Nephron (organoid): ENCODE measurements at regions not wholly inside any gene's neighbourhood (a gene's known extent, or its start where the extent isn't known, plus 50 kb on each side); places are given as distances from the start of the nearest gene placed in this dataset.

Source experiments
- H3K27ac Mint-ChIP-seq, 3 experiments: 2 replicates each; pipeline ENCODE4 v1.8.0; 2020; ENCODE audit warnings: mixed read lengths in 3 of 3, mild to moderate bottlenecking in 2 of 3, moderate library complexity in 1 of 3
- H3K27me3 Mint-ChIP-seq: 2 replicates; pipeline ENCODE4 v1.8.0; 2021; ENCODE audit warnings: low read depth, mild to moderate bottlenecking, moderate library complexity, mixed read lengths
- H3K36me3 Mint-ChIP-seq: 2 replicates; pipeline ENCODE4 v1.8.0; 2020; ENCODE audit warnings: low read depth, mixed read lengths
- H3K4me1 Mint-ChIP-seq: 2 replicates; pipeline ENCODE4 v1.8.0; 2020; ENCODE audit warnings: mixed read lengths
- H3K4me3 Mint-ChIP-seq, 3 experiments: 2 replicates each; pipeline ENCODE4 v1.8.0; 2020; ENCODE audit warnings: mild to moderate bottlenecking in 3 of 3, mixed read lengths in 3 of 3, moderate library complexity in 2 of 3
- H3K9me3 Mint-ChIP-seq: 2 replicates; pipeline ENCODE4 v1.8.0; 2020; ENCODE audit warnings: mixed read lengths
- CTCF ChIP-seq, 3 experiments: fragments of 200-600 bp; sonication (generic); IDR thresholded peaks; one replicate each; pipeline ENCODE4 v1.5.0; 2021; ENCODE audit warnings: antibody characterized with exemption in 3 of 3; ENCODE audit not compliant: unreplicated experiment in 3 of 3

GRCh38 chr7:80060218-80060806, 74.3 kb upstream of the GNAI1 start:
- Mint-ChIP-seq H3K36me3 (no peaks in the 10 kb centered on the region), H3K9me3 (peaks cover 5% of the 10 kb centered on the region), H3K27ac (no peak overlapping the region), H3K27me3 (no peaks in the 10 kb centered on the region), H3K4me3 (no peak overlapping the region), H3K4me1 (peaks cover 4% of the 10 kb centered on the region)
- peak; percentile 47 to 73 (median 53) for TF ChIP-seq CTCF (IDR thresholded peaks at IDR 0.05; ENCODE audit: unreplicated experiment in 3 of 3)

- Mint-ChIP-seq H3K27me3 (no peaks in the 10 kb centered on the region), H3K9me3 (peaks cover 4% of the 10 kb centered on the region), H3K27ac (no peak overlapping the region), H3K4me1 (no peaks in the 10 kb centered on the region), H3K4me3 (no peak overlapping the region), H3K36me3 (no peaks in the 10 kb centered on the region)
- no peak for TF ChIP-seq CTCF (IDR thresholded peaks at IDR 0.05; ENCODE audit: unreplicated experiment in 3 of 3)
Observed at GRCh38 chr7:80057488-80057887, 77.1 kb upstream of the GNAI1 start.

GRCh38 chr7:80054356-80054755, 80.3 kb upstream of the GNAI1 start:
- Mint-ChIP-seq H3K9me3 (no peaks in the 10 kb centered on the region), H3K4me1 (no peaks in the 10 kb centered on the region), H3K27ac (no peak overlapping the region), H3K4me3 (no peak overlapping the region), H3K27me3 (no peaks in the 10 kb centered on the region), H3K36me3 (no peaks in the 10 kb centered on the region)
- no peak for TF ChIP-seq CTCF (IDR thresholded peaks at IDR 0.05; ENCODE audit: unreplicated experiment in 3 of 3)

DNA sequence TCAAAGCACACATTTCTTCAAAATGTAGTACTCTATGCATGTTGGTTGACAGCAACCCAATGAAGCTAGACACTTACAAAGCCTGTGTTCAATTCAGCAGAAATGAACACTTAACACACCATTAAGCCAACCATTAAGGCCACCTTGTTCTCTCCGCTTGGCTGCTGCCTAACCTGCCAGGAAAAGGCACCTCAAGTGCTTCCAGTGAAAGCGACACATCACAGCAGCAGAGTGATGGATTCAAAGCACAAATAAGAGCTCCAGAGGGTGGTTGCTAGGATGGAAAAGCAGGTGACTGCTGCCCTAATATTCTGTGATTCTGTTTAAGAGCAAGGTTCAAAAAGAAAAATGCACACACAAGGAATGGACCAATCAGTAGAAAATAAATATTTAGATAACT, 81.5 kb upstream of the GNAI1 start:
- TF ChIP-seq CTCF (IDR thresholded peaks at IDR 0.05; ENCODE audit: unreplicated experiment in 3 of 3): no peak
- no peaks in the 10 kb centered on the region for H3K36me3 Mint-ChIP-seq
- no peaks in the 10 kb centered on the region for H3K4me1 Mint-ChIP-seq
- H3K4me3 Mint-ChIP-seq: no peak overlapping the region
- peak overlapping the region in 1 of 3 experiments; percentile 14 for H3K27ac Mint-ChIP-seq
- no peaks in the 10 kb centered on the region for H3K27me3 Mint-ChIP-seq
- no peaks in the 10 kb centered on the region for H3K9me3 Mint-ChIP-seq

GRCh38 chr7:80047856-80048459, 86.7 kb upstream of the GNAI1 start:
- Mint-ChIP-seq H3K9me3 (peaks cover 7% of the 10 kb centered on the region), H3K27ac (no peak overlapping the region), H3K36me3 (peaks cover 6% of the 10 kb centered on the region), H3K4me3 (no peak overlapping the region), H3K27me3 (no peaks in the 10 kb centered on the region), H3K4me1 (no peaks in the 10 kb centered on the region)
- peak; percentile 50 to 69 (median 53) for TF ChIP-seq CTCF (IDR thresholded peaks at IDR 0.05; ENCODE audit: unreplicated experiment in 3 of 3)

GRCh38 chr7:80047032-80047431, 87.6 kb upstream of the GNAI1 start:
- Mint-ChIP-seq H3K4me1 (no peaks in the 10 kb centered on the region), H3K9me3 (peaks cover 7% of the 10 kb centered on the region), H3K36me3 (peaks cover 6% of the 10 kb centered on the region), H3K27me3 (no peaks in the 10 kb centered on the region), H3K27ac (peak overlapping the region in 2 of 3 experiments; percentile 19 to 91), H3K4me3 (no peak overlapping the region)
- no peak for TF ChIP-seq CTCF (IDR thresholded peaks at IDR 0.05; ENCODE audit: unreplicated experiment in 3 of 3)
